ENCODE measurements at regions not wholly inside any gene's neighbourhood (a gene's known extent, or its start where the extent isn't known, plus 50 kb on each side); places are given as distances from the start of the nearest gene placed in this dataset.

GRCh38 chr12:85697003-85697402 lies 139.2 kb downstream of the RASSF9 start:
- no peaks in the 10 kb centered on the region for H3K4me1 Mint-ChIP-seq

GRCh38 chr12:85698937-85699336 lies 137.3 kb downstream of the RASSF9 start:
- Histone ChIP-seq H3K27ac (no peak overlapping the region), H3K4me2 (no peak overlapping the region), H3K27me3 (no peaks in the 10 kb centered on the region), H3K4me3 (no peak overlapping the region), H3K79me2 (ENCODE audit: low read depth) (no peaks in the 10 kb centered on the region), H2AFZ (replicated peaks) (no peak overlapping the region), H3K9me3 (ENCODE audit: low read depth) (no peaks in the 10 kb centered on the region), H3K9ac (no peak overlapping the region), H4K20me1 (ENCODE audit: low read depth) (no peaks in the 10 kb centered on the region), H3F3A (ENCODE audit: low read depth) (no peaks in the 10 kb centered on the region), H3K36me3 (no peaks in the 10 kb centered on the region), H3K4me1 (no peaks in the 10 kb centered on the region)
- no peaks in the 10 kb centered on the region for H3K36me3 Mint-ChIP-seq
- no peak for DNase-seq (ENCODE audit: low spot score)
- H3K4me3 Mint-ChIP-seq, result no peak overlapping the region
- H3K27ac Mint-ChIP-seq, result no peak overlapping the region
- TF ChIP-seq CTCF (IDR thresholded peaks at IDR 0.05), result no peak
- no peak for TF ChIP-seq EZH2phosphoT487 (IDR thresholded peaks at IDR 0.05)
- no peak for TF ChIP-seq EZH2 (IDR thresholded peaks at IDR 0.05)
- H3K4me1 Mint-ChIP-seq, result no peaks in the 10 kb centered on the region
- no peaks in the 10 kb centered on the region for H3K27me3 Mint-ChIP-seq (ENCODE audit: insufficient read depth, low read depth)
- no peaks in the 10 kb centered on the region for H3K9me3 Mint-ChIP-seq

More at GRCh38 chr12:85697003-85697402, 139.2 kb downstream of the RASSF9 start:
- no peak overlapping the region for H2AFZ ChIP-seq (replicated peaks)
- no peak overlapping the region for H3K27ac Mint-ChIP-seq
- H3K9me3 Mint-ChIP-seq, result no peaks in the 10 kb centered on the region
- H3K4me3 Mint-ChIP-seq, result no peak overlapping the region
- H3K27ac ChIP-seq, result no peak overlapping the region
- H3K9me3 ChIP-seq (ENCODE audit: low read depth), result no peaks in the 10 kb centered on the region
- H3K36me3 ChIP-seq, result no peaks in the 10 kb centered on the region
- H3K36me3 Mint-ChIP-seq, result no peaks in the 10 kb centered on the region
- H3F3A ChIP-seq (ENCODE audit: low read depth), result no peaks in the 10 kb centered on the region
- no peaks in the 10 kb centered on the region for H4K20me1 ChIP-seq (ENCODE audit: low read depth)
- H3K4me3 ChIP-seq, result no peak overlapping the region
- no peaks in the 10 kb centered on the region for H3K27me3 Mint-ChIP-seq (ENCODE audit: insufficient read depth, low read depth)
- H3K4me1 ChIP-seq, result no peaks in the 10 kb centered on the region
- H3K9ac ChIP-seq, result no peak overlapping the region
- H3K27me3 ChIP-seq, result no peaks in the 10 kb centered on the region
- no peak overlapping the region for H3K4me2 ChIP-seq
- no peaks in the 10 kb centered on the region for H3K79me2 ChIP-seq (ENCODE audit: low read depth)
- TF ChIP-seq EZH2 (IDR thresholded peaks at IDR 0.05) (no peak), EZH2phosphoT487 (IDR thresholded peaks at IDR 0.05) (no peak), CTCF (IDR thresholded peaks at IDR 0.05) (no peak)
- DNase-seq (ENCODE audit: low spot score), result no peak

- peaks cover 2% of the 10 kb centered on the region for H3K27me3 Mint-ChIP-seq (ENCODE audit: insufficient read depth, low read depth)
- TF ChIP-seq CTCF (IDR thresholded peaks at IDR 0.05) (no peak), EZH2phosphoT487 (IDR thresholded peaks at IDR 0.05) (no peak), EZH2 (IDR thresholded peaks at IDR 0.05) (no peak)
- no peak overlapping the region for H3K27ac Mint-ChIP-seq
Observed at GRCh38 chr12:85708775-85709174, 127.4 kb downstream of the RASSF9 start.

More at GRCh38 chr12:85708775-85709174, 127.4 kb downstream of the RASSF9 start:
- Mint-ChIP-seq H3K9me3 (no peaks in the 10 kb centered on the region), H3K4me3 (no peak overlapping the region), H3K4me1 (no peaks in the 10 kb centered on the region), H3K36me3 (no peaks in the 10 kb centered on the region)
- H3K4me3 ChIP-seq, result no peak overlapping the region
- no peaks in the 10 kb centered on the region for H3K79me2 ChIP-seq (ENCODE audit: low read depth)
- H3K27me3 ChIP-seq, result no peaks in the 10 kb centered on the region
- H3K36me3 ChIP-seq, result no peaks in the 10 kb centered on the region
- no peaks in the 10 kb centered on the region for H3F3A ChIP-seq (ENCODE audit: low read depth)
- H3K4me1 ChIP-seq, result no peaks in the 10 kb centered on the region
- no peak overlapping the region for H3K9ac ChIP-seq
- H3K27ac ChIP-seq, result no peak overlapping the region
- no peak overlapping the region for H3K4me2 ChIP-seq
- DNase-seq (ENCODE audit: low spot score), result no peak
- H4K20me1 ChIP-seq (ENCODE audit: low read depth), result no peaks in the 10 kb centered on the region
- no peaks in the 10 kb centered on the region for H3K9me3 ChIP-seq (ENCODE audit: low read depth)
- no peak overlapping the region for H2AFZ ChIP-seq (replicated peaks)

Data from neural progenitor cell (in vitro differentiated cells).